HG03575 (cell line): ENCODE measurements at regions not wholly inside any gene's neighbourhood (a gene's known extent, or its start where the extent isn't known, plus 50 kb on each side); places are given as distances from the start of the nearest gene placed in this dataset.
"Not testable (repeated sequence)": the region's sequence is repeated elsewhere in the genome, so short reads cannot be mapped to it uniquely, and the experiment has no call there.

Experiments
- ATAC-seq: cut with Tn5 transposase; IDR thresholded peaks from one replicate; pipeline ENCODE4 v1.9.1; 2021; ENCODE audit not compliant: unreplicated experiment, insufficient number of reproducible peaks, low FRiP score; ENCODE audit errors: extremely low read depth

GRCh38 chr5:38154615-38155204 is 103.6 kb upstream of the EGFLAM start:
- ATAC-seq = no peak

DNA sequence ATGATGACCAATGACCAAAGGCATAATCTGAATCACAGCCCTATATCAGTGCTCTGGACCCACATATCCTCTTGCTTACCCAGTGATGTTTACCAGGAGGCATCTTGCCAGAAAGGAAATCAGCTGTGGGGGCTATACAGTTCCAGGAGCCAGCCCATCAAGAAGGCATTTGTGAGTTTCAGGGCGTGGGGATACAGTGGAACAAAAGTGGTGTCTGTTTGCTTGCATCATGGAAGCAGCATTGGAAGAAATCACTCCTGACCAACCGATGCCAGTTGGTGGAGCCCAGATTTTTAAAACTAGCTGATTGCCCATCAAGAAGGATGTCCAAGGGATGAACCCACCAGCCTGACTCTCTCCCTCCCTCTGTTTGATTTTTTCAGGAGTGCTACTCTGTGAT is 106.5 kb upstream of the EGFLAM start:
- no peak for ATAC-seq

- no peak for ATAC-seq
Observed at GRCh38 chr5:38149815-38150195, 108.6 kb upstream of the EGFLAM start.

GRCh38 chr5:38148021-38148625 is 110.2 kb upstream of the EGFLAM start:
- ATAC-seq = no peak

GRCh38 chr5:38143384-38143783 is 115.0 kb upstream of the EGFLAM start:
- no peak for ATAC-seq

- no peak for ATAC-seq
Observed at GRCh38 chr5:38141665-38142064, 116.7 kb upstream of the EGFLAM start.

DNA sequence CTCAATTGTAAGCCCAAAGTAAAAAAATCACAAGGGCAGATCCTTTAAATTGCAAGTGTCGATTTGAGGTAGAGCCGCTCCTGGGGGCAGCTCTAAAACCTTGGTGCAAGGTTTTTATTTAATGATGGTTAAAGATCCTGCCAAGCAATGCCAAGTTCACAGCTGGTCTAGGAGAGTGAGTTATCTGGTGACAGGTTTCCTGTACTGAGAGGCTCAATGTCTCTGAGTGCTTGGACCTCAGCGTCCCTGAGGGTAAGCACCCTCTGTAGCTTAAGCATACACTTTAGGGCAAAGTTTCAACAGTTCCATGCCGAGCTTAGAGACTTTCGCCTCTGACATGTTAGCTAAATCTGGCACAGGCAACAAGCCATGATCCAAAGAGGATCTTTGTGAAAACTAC is 119.8 kb upstream of the EGFLAM start:
- ATAC-seq = no peak

DNA sequence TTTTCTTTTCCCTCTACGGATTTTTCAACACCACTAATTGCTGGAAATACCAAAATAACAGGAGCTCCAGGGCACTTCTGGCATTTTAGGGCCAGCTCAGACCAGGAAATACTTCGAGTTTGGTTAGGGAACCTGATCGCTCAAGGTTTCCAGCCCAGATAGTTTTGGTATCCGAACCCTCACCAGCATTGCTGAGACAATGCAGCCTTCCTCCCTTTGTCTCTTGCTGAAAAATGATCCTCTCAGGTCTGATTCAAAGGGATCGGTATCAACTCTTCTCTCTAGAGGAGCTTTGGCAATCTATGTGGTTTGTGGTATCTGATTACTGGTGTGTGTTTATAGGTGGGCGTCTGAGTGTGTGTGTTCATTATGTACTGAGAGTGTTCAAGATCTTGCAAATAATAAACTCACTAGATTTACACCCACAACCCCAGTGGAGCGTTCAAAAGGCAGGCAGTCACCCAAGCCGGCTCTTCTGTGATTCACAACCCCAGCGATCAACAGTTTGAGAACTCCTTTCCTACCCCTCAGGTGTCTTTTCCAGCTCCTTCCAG is 122.8 kb upstream of the EGFLAM start:
- no peak for ATAC-seq

DNA sequence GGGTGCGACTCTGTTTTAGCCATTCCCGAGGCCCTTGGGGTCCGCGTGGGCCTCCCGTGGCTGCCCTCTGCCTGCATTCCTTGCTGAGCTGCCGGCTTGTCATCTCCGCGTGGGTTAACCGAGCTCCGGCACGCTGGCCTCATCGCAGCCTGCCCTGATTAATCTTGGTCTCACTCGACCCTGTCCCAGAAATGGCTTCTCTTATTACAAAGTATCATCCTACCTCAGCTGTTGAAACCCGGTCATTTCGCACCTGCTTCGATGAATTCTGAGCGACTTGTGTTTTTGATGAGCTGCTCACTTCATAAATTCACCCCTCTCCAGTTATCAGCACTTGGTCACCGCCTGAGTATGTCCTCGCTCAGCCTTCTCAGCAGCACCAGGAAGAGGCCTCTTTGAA is 123.5 kb upstream of the EGFLAM start:
- ATAC-seq = no peak

DNA sequence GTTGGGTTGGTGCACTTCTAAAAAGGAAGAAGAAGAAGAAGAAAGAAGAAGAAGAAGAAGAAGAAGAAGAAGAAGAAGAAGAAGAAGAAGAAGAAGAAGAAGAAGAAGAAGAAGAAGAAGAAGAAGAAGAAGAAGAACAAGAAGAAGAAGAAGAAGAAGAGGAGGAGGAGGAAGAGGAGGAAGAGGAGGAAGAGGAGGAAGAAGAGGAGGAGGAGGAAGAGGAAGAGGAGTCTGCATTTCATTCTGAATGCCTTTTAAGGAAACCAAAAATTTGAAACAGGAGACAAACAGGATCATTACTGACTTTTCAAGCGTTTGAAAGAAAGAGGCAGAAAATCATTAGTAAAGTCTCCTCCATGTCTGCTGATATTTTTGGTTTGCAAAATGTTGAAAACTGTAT is 124.1 kb upstream of the EGFLAM start:
- ATAC-seq = not testable (repeated sequence)

GRCh38 chr5:38131686-38132085 is 126.7 kb upstream of the EGFLAM start:
- no peak for ATAC-seq

- no peak for ATAC-seq
Observed at GRCh38 chr5:38124321-38124720, 134.0 kb upstream of the EGFLAM start.

- ATAC-seq = no peak
Observed at GRCh38 chr5:38121420-38121819, 136.9 kb upstream of the EGFLAM start.

DNA sequence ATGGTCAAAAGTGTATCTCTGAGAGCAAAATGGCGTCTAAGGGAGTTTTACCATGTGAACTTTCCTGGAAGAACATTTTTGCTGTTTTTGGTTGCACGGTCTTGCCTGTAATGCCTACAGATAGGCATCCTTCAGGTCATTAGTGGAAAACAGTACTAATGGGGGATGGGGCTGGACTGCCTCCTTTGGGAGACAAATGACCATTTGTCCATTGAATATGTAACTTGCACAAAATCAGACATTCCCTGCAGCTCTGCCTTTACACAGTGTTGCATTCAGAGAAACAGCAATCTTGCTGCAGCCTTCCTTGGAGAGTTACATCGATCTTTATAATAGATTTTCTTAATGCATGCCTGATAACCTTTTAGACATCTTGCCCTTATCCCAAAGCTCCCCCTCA is 138.5 kb upstream of the EGFLAM start:
- ATAC-seq = no peak

DNA sequence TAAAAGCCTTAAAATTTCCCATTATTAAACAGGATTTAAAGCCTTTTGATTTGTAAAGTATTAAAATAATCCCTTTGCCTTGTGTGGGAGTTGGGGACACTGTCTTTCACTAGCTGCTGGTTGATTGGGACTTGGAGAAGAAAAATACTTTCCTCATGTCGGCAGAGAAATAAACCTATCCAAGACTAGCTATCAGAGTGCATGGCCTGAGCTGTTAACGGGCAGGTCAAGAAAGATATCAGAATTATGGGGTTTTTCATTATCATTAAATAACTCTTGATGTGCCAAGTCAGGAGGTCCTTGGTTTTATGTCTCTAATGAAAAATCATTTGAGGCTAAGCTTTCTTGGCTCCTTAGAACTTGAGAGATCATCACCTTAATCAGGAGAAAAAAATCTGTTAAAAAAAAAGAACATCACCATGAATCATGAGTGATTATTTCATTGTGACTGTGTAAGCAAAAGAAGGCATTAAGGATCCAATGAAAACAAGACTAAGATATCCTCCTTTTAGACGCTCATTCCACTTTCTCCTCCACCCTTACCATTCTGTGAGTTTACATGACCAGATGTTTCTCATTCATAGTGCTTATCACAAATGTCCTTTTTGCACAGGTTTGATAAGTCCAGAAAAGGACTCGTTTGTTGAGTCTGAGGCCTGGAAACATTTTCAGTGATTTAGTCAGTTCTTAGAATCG is 140.4 kb upstream of the EGFLAM start:
- ATAC-seq = no peak

- ATAC-seq = no peak
Observed at GRCh38 chr5:38115318-38115827, 143.0 kb upstream of the EGFLAM start.

GRCh38 chr5:38113880-38114279 is 144.5 kb upstream of the EGFLAM start:
- ATAC-seq = no peak

DNA sequence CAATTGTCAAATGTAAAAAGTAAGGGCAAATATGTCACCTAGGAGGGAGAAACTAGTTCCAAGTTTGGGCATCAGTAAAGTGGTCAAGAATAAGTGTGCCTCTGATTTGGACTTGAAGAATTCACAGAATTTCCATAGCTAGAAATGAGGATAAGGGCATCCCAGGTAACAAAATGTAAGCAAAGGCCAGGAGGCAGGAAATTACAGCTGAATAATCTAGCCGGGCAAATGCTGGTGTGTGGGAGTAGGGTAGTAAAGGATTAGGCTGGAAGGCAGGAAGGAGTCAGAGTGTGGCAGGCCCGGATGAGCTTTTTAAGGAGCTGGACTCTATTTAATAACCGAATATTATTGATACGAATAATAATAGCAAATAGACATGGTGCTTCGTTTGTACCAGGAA is 144.9 kb upstream of the EGFLAM start:
- ATAC-seq = no peak

DNA sequence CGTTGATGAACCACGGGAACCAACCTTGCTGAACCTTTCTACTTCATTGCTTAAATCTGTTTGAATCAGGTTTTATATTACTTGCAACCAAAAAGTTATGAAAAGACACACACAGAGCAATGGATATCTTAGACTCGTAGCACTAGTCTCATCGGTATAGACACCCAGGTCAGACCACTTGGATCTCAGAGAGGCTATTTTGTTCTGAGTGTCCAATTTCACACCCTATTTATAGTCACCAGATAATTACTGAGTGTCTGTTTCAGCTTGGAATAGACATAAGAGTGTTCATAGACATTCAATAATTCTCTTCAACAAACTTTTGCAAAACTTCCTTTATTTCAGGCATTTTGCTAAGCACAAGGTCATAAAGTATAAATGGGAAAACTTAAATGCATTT is 145.4 kb upstream of the EGFLAM start:
- ATAC-seq = no peak

DNA sequence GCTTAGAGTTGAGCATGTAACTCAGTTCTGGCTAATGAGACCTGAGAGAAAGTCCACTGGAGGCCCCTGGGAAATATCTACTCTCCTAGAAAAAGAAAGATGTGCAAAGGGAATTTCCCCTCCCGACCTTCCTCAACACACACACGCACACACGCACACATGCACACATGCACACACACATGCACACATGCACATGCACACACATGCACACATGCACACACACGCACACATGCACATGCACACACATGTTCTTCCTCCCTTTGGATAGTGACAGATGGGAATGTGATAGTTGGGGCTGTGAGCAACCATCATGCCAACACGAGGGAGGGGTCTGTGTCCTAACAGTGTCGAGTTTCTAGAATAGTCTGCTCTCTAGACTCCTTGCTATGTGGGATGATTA is 148.2 kb upstream of the EGFLAM start:
- ATAC-seq = no peak
